NB4 (cell line): ENCODE measurements at regions not wholly inside any gene's neighbourhood (a gene's known extent, or its start where the extent isn't known, plus 50 kb on each side); places are given as distances from the start of the nearest gene placed in this dataset.

Source experiments
- CTCF ChIP-seq: IDR thresholded peaks from one replicate; pipeline ENCODE4 v1.5.1; 2012; ENCODE audit warnings: low read depth, low read length
- MYC ChIP-seq: IDR thresholded peaks from 2 replicates; pipeline ENCODE4 v1.6.1; 2011; ENCODE audit warnings: low read depth, low read length
- POLR2A ChIP-seq: IDR thresholded peaks from 2 replicates; pipeline ENCODE4 v1.6.1; 2011; ENCODE audit warnings: mild to moderate bottlenecking; ENCODE audit not compliant: insufficient read length; ENCODE audit errors: extremely low read depth
- TF ChIP-seq, protein P1 (sequence below): IDR thresholded peaks from 2 replicates; pipeline ENCODE4 v1.6.1; 2011; ENCODE audit warnings: low read depth, low read length

- TF ChIP-seq CTCF (no peak), MYC (no peak), POLR2A (no peak)
- TF ChIP-seq, protein P1, sequence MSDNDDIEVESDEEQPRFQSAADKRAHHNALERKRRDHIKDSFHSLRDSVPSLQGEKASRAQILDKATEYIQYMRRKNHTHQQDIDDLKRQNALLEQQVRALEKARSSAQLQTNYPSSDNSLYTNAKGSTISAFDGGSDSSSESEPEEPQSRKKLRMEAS: no peak
These were observed 762.6 kb downstream of the PCDH18 start for GRCh38 chr4:136769717-136770116.
